ENCODE measurements at regions not wholly inside any gene's neighbourhood (a gene's known extent, or its start where the extent isn't known, plus 50 kb on each side); places are given as distances from the start of the nearest gene placed in this dataset.
"Not testable (repeated sequence)": the region's sequence is repeated elsewhere in the genome, so short reads cannot be mapped to it uniquely, and the experiment has no call there.

DNA sequence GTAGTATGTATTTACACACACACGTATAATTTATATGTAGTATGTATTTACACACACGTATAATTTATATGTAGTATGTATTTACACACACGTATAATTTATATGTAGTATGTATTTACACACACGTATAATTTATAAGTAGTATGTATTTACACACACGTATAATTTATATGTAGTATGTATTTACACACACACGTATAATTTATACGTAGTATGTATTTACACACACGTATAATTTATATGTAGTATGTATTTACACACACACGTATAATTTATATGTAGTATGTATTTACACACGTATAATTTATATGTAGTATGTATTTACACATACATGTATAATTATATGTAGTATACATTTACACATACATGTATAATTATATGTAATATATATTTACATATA is 398.5 kb upstream of the CRIM1 start:
- intact Hi-C loops (cut with micrococcal nuclease); H3K9me3 Mint-ChIP-seq; DNase-seq; H3K27ac Mint-ChIP-seq; H3K4me3 Mint-ChIP-seq; CTCF ChIA-PET; H3K27me3 Mint-ChIP-seq (ENCODE audit: low read depth); H3K4me1 Mint-ChIP-seq (ENCODE audit: low read depth); H3K36me3 Mint-ChIP-seq (ENCODE audit: low read depth): not testable (repeated sequence)

DNA sequence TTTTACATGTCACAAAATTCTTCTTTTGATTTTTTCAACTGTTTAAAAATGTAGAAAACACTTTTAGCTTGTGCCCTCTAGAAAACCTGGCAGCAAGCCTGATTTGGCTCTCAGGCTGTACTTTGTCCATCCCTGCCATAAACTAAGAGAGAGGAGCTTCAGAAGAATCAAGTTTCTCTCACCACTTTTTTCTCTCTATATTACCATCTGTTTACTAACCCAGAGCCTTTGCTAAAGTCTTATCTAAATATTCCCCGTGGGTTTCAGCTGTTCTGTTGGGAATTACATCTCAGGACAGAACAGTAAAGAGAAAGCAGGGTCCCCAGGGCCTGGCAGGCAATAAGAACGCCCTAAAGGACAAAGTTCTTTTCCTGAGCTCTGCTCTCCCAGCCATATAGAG is 409.1 kb upstream of the CRIM1 start:
- Mint-ChIP-seq H3K36me3 (ENCODE audit: low read depth) (no peaks in the 10 kb centered on the region), H3K27ac (no peak overlapping the region), H3K4me3 (no peak overlapping the region), H3K27me3 (ENCODE audit: low read depth) (peaks cover 2% of the 10 kb centered on the region), H3K4me1 (ENCODE audit: low read depth) (no peaks in the 10 kb centered on the region), H3K9me3 (no peaks in the 10 kb centered on the region)
- CTCF ChIA-PET: interaction anchor here (0.7 kb wide), 1 partner anchor 587 kb away, joined by 3 read pairs; no protein-coding TSS in a partner anchor
- DNase-seq: no peak
- intact Hi-C loops (cut with micrococcal nuclease): no loop called here

DNA sequence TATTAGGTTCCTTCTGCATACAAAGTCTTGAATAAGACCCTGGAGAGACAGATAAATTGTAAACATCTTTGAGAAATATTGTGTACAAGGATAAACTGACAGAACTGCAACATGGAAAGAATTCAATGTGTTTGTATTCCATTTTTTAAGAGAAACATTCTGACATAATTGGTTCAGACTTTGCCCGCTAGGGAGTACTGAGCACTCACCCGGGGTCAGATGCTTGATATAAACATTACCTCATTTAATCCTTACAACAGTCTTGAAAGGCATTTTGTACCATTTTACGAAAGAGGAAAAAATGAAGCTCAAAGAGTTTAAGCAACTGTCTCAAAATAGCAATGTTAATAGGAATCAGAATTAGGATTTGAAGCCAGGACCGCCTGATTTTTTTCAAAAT is 416.7 kb upstream of the CRIM1 start:
- intact Hi-C loops (cut with micrococcal nuclease): no loop called here
- CTCF ChIA-PET: no interaction called here
- DNase-seq: no peak

GRCh38 chr2:35933031-35933430 is 422.5 kb upstream of the CRIM1 start:
- peaks cover 15% of the 10 kb centered on the region for H3K27me3 Mint-ChIP-seq (ENCODE audit: low read depth)
- H3K4me1 Mint-ChIP-seq (ENCODE audit: low read depth): no peaks in the 10 kb centered on the region
- CTCF ChIA-PET: no interaction called here
- H3K4me3 Mint-ChIP-seq: no peak overlapping the region
- DNase-seq: no peak
- intact Hi-C loops (cut with micrococcal nuclease): no loop called here
- H3K9me3 Mint-ChIP-seq: no peaks in the 10 kb centered on the region
- H3K27ac Mint-ChIP-seq: no peak overlapping the region
- H3K36me3 Mint-ChIP-seq (ENCODE audit: low read depth): no peaks in the 10 kb centered on the region

More for the DNA sequence above, 416.7 kb upstream of the CRIM1 start:
- Mint-ChIP-seq H3K36me3 (ENCODE audit: low read depth) (no peaks in the 10 kb centered on the region), H3K27ac (no peak overlapping the region), H3K4me3 (no peak overlapping the region), H3K27me3 (ENCODE audit: low read depth) (peaks cover 3% of the 10 kb centered on the region), H3K9me3 (no peaks in the 10 kb centered on the region), H3K4me1 (ENCODE audit: low read depth) (no peaks in the 10 kb centered on the region)

GRCh38 chr2:35932276-35932963 is 423.2 kb upstream of the CRIM1 start:
- CTCF ChIA-PET: interaction anchor here (0.5 kb wide), 1 partner anchor 65 kb away, joined by 3 read pairs; no protein-coding TSS in a partner anchor
- H3K27ac Mint-ChIP-seq: no peak overlapping the region
- H3K36me3 Mint-ChIP-seq (ENCODE audit: low read depth): no peaks in the 10 kb centered on the region
- H3K9me3 Mint-ChIP-seq: no peaks in the 10 kb centered on the region
- no peak overlapping the region for H3K4me3 Mint-ChIP-seq
- no peaks in the 10 kb centered on the region for H3K4me1 Mint-ChIP-seq (ENCODE audit: low read depth)
- intact Hi-C loops (cut with micrococcal nuclease): no loop called here
- H3K27me3 Mint-ChIP-seq (ENCODE audit: low read depth): peaks cover 15% of the 10 kb centered on the region
- DNase-seq: no peak

- no peak overlapping the region for H3K4me3 Mint-ChIP-seq
- CTCF ChIA-PET: interaction anchor here (0.5 kb wide), 1 partner anchor 64 kb away, joined by 3 read pairs; no protein-coding TSS in a partner anchor
- intact Hi-C loops (cut with micrococcal nuclease): no loop called here
- no peak overlapping the region for H3K27ac Mint-ChIP-seq
- DNase-seq: no peak
- H3K36me3 Mint-ChIP-seq (ENCODE audit: low read depth): no peaks in the 10 kb centered on the region
- H3K27me3 Mint-ChIP-seq (ENCODE audit: low read depth): peaks cover 15% of the 10 kb centered on the region
- no peaks in the 10 kb centered on the region for H3K4me1 Mint-ChIP-seq (ENCODE audit: low read depth)
- H3K9me3 Mint-ChIP-seq: no peaks in the 10 kb centered on the region
Measured at GRCh38 chr2:35931626-35932025, 424.0 kb upstream of the CRIM1 start.

DNA sequence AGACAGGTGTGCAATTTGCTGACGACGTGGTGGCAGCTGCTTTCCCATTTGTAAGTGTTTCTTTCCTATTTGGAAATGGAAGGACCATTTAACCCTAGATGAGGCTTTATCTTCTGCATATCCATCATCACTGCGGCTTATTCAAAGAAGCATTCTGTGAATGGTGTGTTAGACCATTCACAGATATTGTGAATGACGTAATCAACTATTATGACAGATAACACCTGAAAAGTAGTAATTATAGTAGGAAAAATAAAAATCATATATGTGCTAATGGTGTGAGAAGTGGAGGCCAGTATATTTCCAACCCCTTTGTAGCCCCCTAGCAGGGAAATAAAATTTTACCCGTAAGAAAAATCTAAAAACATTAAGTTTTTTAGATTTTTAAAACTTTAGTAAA is 424.5 kb upstream of the CRIM1 start:
- intact Hi-C loops (cut with micrococcal nuclease): no loop called here
- Mint-ChIP-seq H3K4me3 (no peak overlapping the region), H3K27me3 (ENCODE audit: low read depth) (peaks cover 15% of the 10 kb centered on the region), H3K36me3 (ENCODE audit: low read depth) (no peaks in the 10 kb centered on the region), H3K9me3 (no peaks in the 10 kb centered on the region), H3K27ac (no peak overlapping the region), H3K4me1 (ENCODE audit: low read depth) (no peaks in the 10 kb centered on the region)
- DNase-seq: no peak
- CTCF ChIA-PET: no interaction called here

DNA sequence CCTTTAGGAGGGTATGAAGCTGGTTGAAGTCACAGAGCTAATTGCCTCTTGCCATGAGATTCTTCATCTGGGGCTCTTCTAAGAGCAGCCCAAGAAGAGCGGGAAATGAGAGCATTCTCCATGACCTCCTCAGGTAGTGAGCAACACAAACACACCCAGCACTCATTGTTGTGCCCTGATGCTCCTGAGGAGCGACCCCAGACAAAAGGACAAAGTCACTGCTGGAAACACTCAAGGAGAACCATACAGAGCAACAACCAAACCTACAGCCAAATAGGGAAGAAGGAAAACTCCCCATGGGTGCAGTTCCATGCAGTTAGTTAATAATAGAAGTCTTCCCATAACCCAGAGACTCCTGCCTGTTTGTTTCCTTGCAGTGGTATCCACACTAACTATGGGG is 426.0 kb upstream of the CRIM1 start:
- no peaks in the 10 kb centered on the region for H3K9me3 Mint-ChIP-seq
- H3K27ac Mint-ChIP-seq: no peak overlapping the region
- no peak overlapping the region for H3K4me3 Mint-ChIP-seq
- no peaks in the 10 kb centered on the region for H3K4me1 Mint-ChIP-seq (ENCODE audit: low read depth)
- intact Hi-C loops (cut with micrococcal nuclease): no loop called here
- CTCF ChIA-PET: no interaction called here
- no peaks in the 10 kb centered on the region for H3K36me3 Mint-ChIP-seq (ENCODE audit: low read depth)
- no peak for DNase-seq
- peaks cover 12% of the 10 kb centered on the region for H3K27me3 Mint-ChIP-seq (ENCODE audit: low read depth)

DNA sequence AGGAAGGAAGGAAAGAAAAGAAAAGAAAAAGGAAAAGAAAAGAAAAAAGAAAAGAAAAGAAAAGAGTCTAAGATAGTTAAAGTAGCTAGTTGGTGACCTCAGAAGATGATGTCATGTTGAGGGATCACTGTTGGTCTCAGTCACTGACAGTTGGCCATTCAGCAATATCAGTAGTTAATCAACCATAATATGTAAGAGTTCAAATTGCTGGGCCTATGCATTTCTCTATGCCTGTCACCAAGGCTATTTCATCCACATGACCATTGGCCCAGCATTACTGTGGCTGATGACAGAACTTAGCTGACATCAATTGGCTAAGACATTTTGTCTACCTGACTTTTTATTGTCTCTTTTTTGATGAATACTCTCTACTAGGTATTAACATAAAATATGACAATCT is 435.5 kb upstream of the CRIM1 start:
- CTCF ChIA-PET: interaction anchor here (1.0 kb wide), 1 partner anchor 9 kb away, joined by 3 read pairs; no protein-coding TSS in a partner anchor
- intact Hi-C loops (cut with micrococcal nuclease): no loop called here
- H3K36me3 Mint-ChIP-seq (ENCODE audit: low read depth): no peaks in the 10 kb centered on the region

DNA sequence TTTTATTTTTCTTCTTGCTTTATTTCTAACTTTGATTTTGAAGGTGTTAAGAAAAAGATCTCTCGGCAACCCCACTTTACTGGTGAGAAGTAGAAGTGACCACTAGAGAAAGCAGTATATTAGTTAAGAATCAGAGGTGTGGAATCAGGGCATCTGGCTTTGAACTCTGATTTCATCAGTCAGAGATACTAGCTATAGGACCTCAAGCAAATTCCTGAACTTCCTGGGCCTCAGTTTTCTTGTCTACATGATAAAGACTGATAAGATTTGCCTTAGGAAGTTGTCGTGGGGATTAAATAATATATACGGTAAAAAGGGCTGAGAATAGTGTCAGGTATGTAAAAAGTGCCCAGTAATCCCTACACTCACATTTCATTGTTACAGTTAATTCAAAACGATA is 440.3 kb upstream of the CRIM1 start:
- no peak for DNase-seq
- intact Hi-C loops (cut with micrococcal nuclease): no loop called here
- H3K27me3 Mint-ChIP-seq (ENCODE audit: low read depth): no peaks in the 10 kb centered on the region
- no peak overlapping the region for H3K4me3 Mint-ChIP-seq
- H3K4me1 Mint-ChIP-seq (ENCODE audit: low read depth): no peaks in the 10 kb centered on the region
- H3K9me3 Mint-ChIP-seq: no peaks in the 10 kb centered on the region
- no peaks in the 10 kb centered on the region for H3K36me3 Mint-ChIP-seq (ENCODE audit: low read depth)
- H3K27ac Mint-ChIP-seq: no peak overlapping the region
- CTCF ChIA-PET: no interaction called here

More for the DNA sequence above, 435.5 kb upstream of the CRIM1 start:
- no peaks in the 10 kb centered on the region for H3K27me3 Mint-ChIP-seq (ENCODE audit: low read depth)
- no peak overlapping the region for H3K27ac Mint-ChIP-seq
- no peak for DNase-seq
- H3K4me3 Mint-ChIP-seq: no peak overlapping the region
- H3K4me1 Mint-ChIP-seq (ENCODE audit: low read depth): no peaks in the 10 kb centered on the region
- H3K9me3 Mint-ChIP-seq: no peaks in the 10 kb centered on the region

DNA sequence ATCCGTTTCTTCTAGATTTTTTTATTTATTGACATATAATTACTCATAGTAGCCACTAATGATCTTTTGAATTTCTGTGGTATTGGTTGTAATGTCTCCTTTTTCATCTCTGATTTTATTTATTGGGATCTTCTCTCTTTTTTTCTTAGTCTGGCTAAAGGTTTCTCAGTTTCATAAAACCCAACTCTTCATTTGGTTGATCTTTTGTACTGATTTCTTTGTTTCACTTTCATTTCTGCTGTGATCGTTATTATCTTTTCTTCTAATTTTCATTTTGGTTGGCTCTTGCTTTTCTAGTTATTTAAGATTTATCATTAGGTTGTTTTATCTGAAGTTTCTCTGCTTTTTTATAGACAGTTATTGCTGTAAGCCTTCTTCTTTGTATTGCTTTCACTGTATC is 463.6 kb upstream of the CRIM1 start:
- intact Hi-C loops (cut with micrococcal nuclease): no loop called here
- H3K27ac Mint-ChIP-seq: no peak overlapping the region

DNA sequence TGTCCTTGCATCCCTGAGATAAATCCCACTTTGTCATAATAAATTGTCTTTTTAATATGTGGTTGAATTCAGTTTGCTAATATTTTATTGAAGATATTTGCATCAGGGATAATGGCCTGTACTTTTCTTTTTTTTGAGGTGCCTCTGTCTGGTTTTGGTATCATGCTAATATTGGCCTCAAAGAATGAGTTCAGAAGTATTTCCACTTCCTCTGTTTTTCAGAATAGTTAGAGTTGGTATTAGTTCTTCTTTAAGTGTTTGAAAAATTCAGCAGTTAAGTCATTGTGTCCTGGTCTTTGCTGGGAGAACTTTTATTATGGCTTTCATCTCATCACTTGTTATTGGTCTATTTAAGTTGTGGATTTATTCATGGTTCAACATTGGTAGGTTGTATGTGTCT is 464.1 kb upstream of the CRIM1 start:
- intact Hi-C loops (cut with micrococcal nuclease): no loop called here
- Mint-ChIP-seq H3K27ac (no peak overlapping the region), H3K4me3 (no peak overlapping the region), H3K36me3 (ENCODE audit: low read depth) (no peaks in the 10 kb centered on the region), H3K4me1 (ENCODE audit: low read depth) (peaks cover 5% of the 10 kb centered on the region), H3K9me3 (no peaks in the 10 kb centered on the region), H3K27me3 (ENCODE audit: low read depth) (no peaks in the 10 kb centered on the region)
- no peak for DNase-seq
- CTCF ChIA-PET: no interaction called here

More for the DNA sequence above, 463.6 kb upstream of the CRIM1 start:
- Mint-ChIP-seq H3K4me1 (ENCODE audit: low read depth) (peaks cover 5% of the 10 kb centered on the region), H3K36me3 (ENCODE audit: low read depth) (no peaks in the 10 kb centered on the region), H3K4me3 (peak overlapping the region; percentile 30), H3K9me3 (no peaks in the 10 kb centered on the region), H3K27me3 (ENCODE audit: low read depth) (no peaks in the 10 kb centered on the region)
- CTCF ChIA-PET: no interaction called here
- DNase-seq: no peak

DNA sequence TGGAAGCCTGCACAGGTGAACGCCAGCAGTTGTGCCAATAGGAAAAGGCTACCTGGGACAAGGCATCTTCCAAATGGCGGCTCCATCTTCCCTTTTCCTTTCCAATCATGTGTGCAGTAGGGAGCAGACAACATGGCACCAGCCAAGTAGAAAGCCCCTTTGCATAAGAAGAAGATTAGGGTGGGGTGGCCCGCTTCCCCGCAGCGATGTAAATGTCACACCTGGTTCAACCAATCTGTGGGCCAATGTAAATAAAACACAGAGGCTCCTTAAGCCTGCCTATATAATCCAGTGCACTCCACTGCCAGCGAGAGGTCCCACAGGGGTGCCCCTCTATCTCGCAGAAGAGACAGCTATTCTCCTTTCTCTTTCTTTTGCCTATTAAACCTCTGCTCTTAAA is 468.4 kb upstream of the CRIM1 start:
- Mint-ChIP-seq H3K27ac (no peak overlapping the region), H3K4me1 (ENCODE audit: low read depth) (peaks cover 3% of the 10 kb centered on the region), H3K4me3 (no peak overlapping the region), H3K9me3 (no peaks in the 10 kb centered on the region), H3K27me3 (ENCODE audit: low read depth) (no peaks in the 10 kb centered on the region), H3K36me3 (ENCODE audit: low read depth) (no peaks in the 10 kb centered on the region)
- DNase-seq: no peak
- intact Hi-C loops (cut with micrococcal nuclease): no loop called here
- CTCF ChIA-PET: no interaction called here

Measured in activated naive CD4-positive, alpha-beta T cell treated with anti-CD3 and anti-CD28 coated beads for 36 hours (primary cell).